CD4-positive, alpha-beta memory T cell (primary cell): ENCODE measurements at regions not wholly inside any gene's neighbourhood (a gene's known extent, or its start where the extent isn't known, plus 50 kb on each side); places are given as distances from the start of the nearest gene placed in this dataset.

Experiments
- CTCF ChIA-PET: fragments of 350-600 bp; sonication (Branson Sonifier 250); formaldehyde crosslinking; loops from one replicate; lab custom pipeline; 2021; ENCODE audit warnings: inconsistent platforms; ENCODE audit not compliant: partially characterized antibody; lab: Charles Lee
- POLR2A ChIA-PET: fragments of 350-600 bp; sonication (Branson Sonifier 250); formaldehyde crosslinking; loops from one replicate; lab custom pipeline; 2021; ENCODE audit not compliant: partially characterized antibody; lab: Charles Lee
- DNase-seq, 5 donors: peaks; one replicate each; pipeline versions ENCODE4 v3.0.0 to v3.0.0-alpha.2; 2020 to 2022; ENCODE audit warnings: mixed read lengths in 1 of 5
- H3K27ac ChIP-seq: one replicate; pipeline ENCODE4 v1.7.0; 2013; ENCODE audit warnings: low read depth, low read length
- H3K27me3 ChIP-seq: 2 replicates; pipeline ENCODE4 v1.7.0; 2013; ENCODE audit warnings: mild to moderate bottlenecking, low read length, moderate library complexity; ENCODE audit not compliant: insufficient read depth
- H3K36me3 ChIP-seq: 2 replicates; pipeline ENCODE4 v1.7.0; 2013; ENCODE audit warnings: mild to moderate bottlenecking, low read length, moderate library complexity; ENCODE audit not compliant: insufficient read depth
- H3K4me1 ChIP-seq: 2 replicates; pipeline ENCODE4 v1.7.0; 2013; ENCODE audit warnings: mild to moderate bottlenecking, low read length, moderate library complexity; ENCODE audit not compliant: insufficient read depth
- H3K4me3 ChIP-seq, 2 donors: one replicate each; pipeline ENCODE4 v1.7.0; 2013; ENCODE audit warnings: low read length in 2 of 2, mild to moderate bottlenecking in 1 of 2
- H3K9me3 ChIP-seq, 2 donors: one replicate each; pipeline ENCODE4 v1.7.0; 2013; ENCODE audit warnings: low read length in 2 of 2, control low read depth in 1 of 2; ENCODE audit not compliant: control insufficient read depth in 1 of 2
- H3K27ac Mint-ChIP-seq, 7 donors: one replicate each; pipeline ENCODE4 v1.8.0; 2020 to 2021; ENCODE audit warnings: mixed read lengths in 7 of 7, mild to moderate bottlenecking in 6 of 7, inconsistent platforms in 3 of 7, moderate library complexity in 3 of 7
- H3K27me3 Mint-ChIP-seq, 2 donors: one replicate each; pipeline ENCODE4 v1.8.0; 2020 to 2021; ENCODE audit warnings: mixed read lengths in 2 of 2
- H3K36me3 Mint-ChIP-seq, 2 donors: one replicate each; pipeline ENCODE4 v1.8.0; 2020 to 2021; ENCODE audit warnings: mixed read lengths in 2 of 2, inconsistent platforms in 1 of 2, mild to moderate bottlenecking in 1 of 2
- H3K4me1 Mint-ChIP-seq, 4 donors: one replicate each; pipeline ENCODE4 v1.8.0; 2020 to 2021; ENCODE audit warnings: mixed read lengths in 4 of 4, mild to moderate bottlenecking in 1 of 4
- H3K4me3 Mint-ChIP-seq, 8 donors: one replicate each; pipeline ENCODE4 v1.8.0; 2020 to 2021; ENCODE audit warnings: mixed read lengths in 8 of 8, mild to moderate bottlenecking in 7 of 8, moderate library complexity in 6 of 8, inconsistent platforms in 3 of 8
- H3K9me3 Mint-ChIP-seq, 8 donors: one replicate each; pipeline ENCODE4 v1.8.0; 2020 to 2021; ENCODE audit warnings: mixed read lengths in 8 of 8, mild to moderate bottlenecking in 5 of 8, inconsistent platforms in 3 of 8, moderate library complexity in 1 of 8
- intact Hi-C: fragments of 100-400 bp; cut with micrococcal nuclease; formaldehyde crosslinking; loops from one replicate; pipeline ENCODE4 v1.15.1; 2023

DNA sequence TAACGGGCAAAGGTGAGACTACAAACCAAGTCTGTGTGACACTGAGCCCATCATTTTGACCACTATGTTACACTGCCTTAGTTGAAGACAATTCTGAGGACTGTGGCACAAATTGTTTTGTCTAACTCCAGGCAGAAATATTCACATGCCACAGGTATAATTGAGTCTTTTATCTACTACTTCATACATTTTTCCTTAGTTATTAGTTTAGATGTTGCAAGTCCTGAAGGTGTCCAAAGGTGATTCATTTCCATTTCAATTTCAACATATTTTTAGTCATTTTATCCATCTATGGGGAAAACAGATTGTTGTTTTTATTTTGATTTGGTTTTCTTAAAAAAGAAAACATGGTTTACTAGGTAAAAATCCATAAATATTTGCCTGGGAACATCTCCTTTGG lies 341.7 kb upstream of the SMIM31 start:
- H3K27ac ChIP-seq, result no peak overlapping the region
- H3K36me3 ChIP-seq, result no peaks in the 10 kb centered on the region
- Mint-ChIP-seq H3K27ac (no peak overlapping the region), H3K9me3 (peaks cover 0 to 5% (median 0%) of the 10 kb centered on the region in 8 donors), H3K4me3 (no peak overlapping the region), H3K4me1 (no peaks in the 10 kb centered on the region), H3K36me3 (no peaks in the 10 kb centered on the region), H3K27me3 (peaks cover 0 to 2% of the 10 kb centered on the region in 2 donors)
- H3K27me3 ChIP-seq, result no peaks in the 10 kb centered on the region
- intact Hi-C loops, result no loop called here
- no peaks in the 10 kb centered on the region for H3K4me1 ChIP-seq
- ChIA-PET POLR2A (no interaction called here), CTCF (no interaction called here)
- H3K9me3 ChIP-seq, result no peaks in the 10 kb centered on the region
- H3K4me3 ChIP-seq, result no peak overlapping the region
- no peak for DNase-seq

DNA sequence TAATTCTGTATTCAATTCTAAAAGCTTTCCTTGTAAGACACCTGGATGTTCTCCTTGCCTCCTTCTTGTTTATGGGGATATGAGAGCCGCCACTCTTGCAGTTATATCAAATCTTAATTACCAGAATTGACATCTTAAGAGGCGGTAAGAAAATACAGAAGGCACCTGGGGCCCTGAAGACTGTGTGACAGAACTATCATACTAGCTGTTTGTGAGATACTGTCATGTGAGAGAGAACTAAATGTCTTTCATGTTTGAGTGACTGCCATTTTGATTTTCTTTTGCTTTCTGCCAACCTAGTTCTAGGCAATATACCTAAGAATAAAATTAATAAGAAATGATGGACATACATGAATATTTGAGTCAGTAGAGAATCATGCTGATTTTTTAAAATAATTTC lies 340.2 kb upstream of the SMIM31 start:
- Mint-ChIP-seq H3K36me3 (no peaks in the 10 kb centered on the region), H3K4me3 (no peak overlapping the region), H3K27me3 (peaks cover 0 to 2% of the 10 kb centered on the region in 2 donors), H3K27ac (no peak overlapping the region), H3K4me1 (no peaks in the 10 kb centered on the region), H3K9me3 (peaks cover 0 to 5% (median under 1%) of the 10 kb centered on the region in 8 donors)
- H3K9me3 ChIP-seq, result no peaks in the 10 kb centered on the region
- CTCF ChIA-PET, result no interaction called here
- no peaks in the 10 kb centered on the region for H3K4me1 ChIP-seq
- H3K36me3 ChIP-seq, result no peaks in the 10 kb centered on the region
- H3K27ac ChIP-seq, result no peak overlapping the region
- DNase-seq, result no peak
- POLR2A ChIA-PET, result no interaction called here
- no peak overlapping the region for H3K4me3 ChIP-seq
- intact Hi-C loops, result no loop called here
- H3K27me3 ChIP-seq, result no peaks in the 10 kb centered on the region

DNA sequence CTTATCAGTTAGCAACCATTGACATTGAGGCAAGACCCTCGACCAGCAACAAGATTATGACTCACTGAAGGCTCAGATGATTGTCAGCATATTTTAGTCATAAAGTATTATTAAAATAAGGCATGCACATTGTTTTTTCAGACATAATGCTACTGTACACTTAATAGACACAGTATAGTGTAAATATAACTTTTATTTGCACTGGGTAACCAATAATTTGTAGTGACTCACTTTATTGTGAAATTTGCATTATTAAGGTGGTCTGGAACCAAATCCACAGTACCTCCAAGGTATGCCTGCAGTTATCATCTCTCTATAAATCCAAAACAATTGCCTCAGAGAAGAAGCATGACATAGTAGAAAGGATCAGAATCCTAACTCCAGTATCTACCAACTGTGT lies 330.1 kb upstream of the SMIM31 start:
- no peaks in the 10 kb centered on the region for H3K36me3 Mint-ChIP-seq
- DNase-seq, result no peak
- intact Hi-C loops, result no loop called here

DNA sequence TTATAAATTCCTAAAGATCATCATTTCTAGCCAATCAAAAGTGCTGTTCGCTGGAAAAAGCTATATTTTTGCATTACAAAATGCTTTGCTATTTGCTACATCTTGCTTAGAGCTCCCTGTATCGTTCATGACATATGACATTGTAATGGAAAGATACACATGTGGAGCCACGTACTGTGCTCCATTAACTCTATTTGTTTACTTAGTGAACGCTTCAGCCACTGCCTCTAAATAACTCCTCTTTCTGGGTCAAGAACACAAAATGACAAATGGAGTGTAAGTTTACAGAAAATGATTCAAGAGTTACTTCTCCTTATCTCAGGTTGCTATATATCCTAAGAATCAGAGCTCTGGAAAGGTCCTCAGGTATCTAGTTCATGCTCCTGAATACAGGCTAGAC lies 329.1 kb upstream of the SMIM31 start:
- no peaks in the 10 kb centered on the region for H3K4me1 Mint-ChIP-seq
- H3K27ac Mint-ChIP-seq, result no peak overlapping the region
- no peaks in the 10 kb centered on the region for H3K27me3 Mint-ChIP-seq
- no peaks in the 10 kb centered on the region for H3K36me3 ChIP-seq
- no peaks in the 10 kb centered on the region for H3K36me3 Mint-ChIP-seq
- intact Hi-C loops, result no loop called here
- no peaks in the 10 kb centered on the region for H3K4me1 ChIP-seq
- ChIA-PET POLR2A (no interaction called here), CTCF (no interaction called here)
- no peaks in the 10 kb centered on the region for H3K9me3 ChIP-seq
- H3K4me3 Mint-ChIP-seq, result no peak overlapping the region
- no peaks in the 10 kb centered on the region for H3K27me3 ChIP-seq
- no peak for DNase-seq
- peaks cover 0 to 4% (median under 1%) of the 10 kb centered on the region in 8 donors for H3K9me3 Mint-ChIP-seq
- no peak overlapping the region for H3K4me3 ChIP-seq
- H3K27ac ChIP-seq, result no peak overlapping the region

More for the DNA sequence above, 330.1 kb upstream of the SMIM31 start:
- Mint-ChIP-seq H3K4me1 (no peaks in the 10 kb centered on the region), H3K27me3 (no peaks in the 10 kb centered on the region), H3K9me3 (peaks cover 0 to 4% (median under 1%) of the 10 kb centered on the region in 8 donors), H3K27ac (no peak overlapping the region), H3K4me3 (no peak overlapping the region)
- no peak overlapping the region for H3K27ac ChIP-seq
- POLR2A ChIA-PET, result no interaction called here
- no peaks in the 10 kb centered on the region for H3K4me1 ChIP-seq
- H3K4me3 ChIP-seq, result no peak overlapping the region
- CTCF ChIA-PET, result no interaction called here
- no peaks in the 10 kb centered on the region for H3K36me3 ChIP-seq
- no peaks in the 10 kb centered on the region for H3K27me3 ChIP-seq
- H3K9me3 ChIP-seq, result no peaks in the 10 kb centered on the region

DNA sequence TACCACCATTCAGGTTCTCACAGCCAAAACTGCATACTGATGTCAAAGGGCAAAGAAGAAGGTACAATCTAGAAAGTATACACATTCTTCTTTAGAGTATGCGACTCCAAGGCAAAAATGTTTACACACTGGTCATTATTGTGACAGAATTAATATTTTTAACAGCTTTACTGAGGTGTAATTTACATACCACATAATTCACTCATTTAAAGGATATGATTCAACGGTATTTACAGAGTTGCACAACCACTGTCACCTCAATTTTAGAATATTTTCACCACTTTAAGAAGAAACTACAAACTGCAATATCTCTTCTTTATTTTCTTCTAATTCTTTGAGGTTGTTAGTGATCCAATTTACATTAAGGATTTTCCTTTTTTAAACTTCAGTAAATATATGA lies 325.4 kb upstream of the SMIM31 start:
- no peaks in the 10 kb centered on the region for H3K36me3 ChIP-seq
- H3K27ac ChIP-seq, result no peak overlapping the region
- Mint-ChIP-seq H3K4me3 (no peak overlapping the region), H3K27ac (no peak overlapping the region), H3K9me3 (peaks cover 0 to 3% (median 0%) of the 10 kb centered on the region in 8 donors), H3K36me3 (no peaks in the 10 kb centered on the region), H3K27me3 (no peaks in the 10 kb centered on the region), H3K4me1 (no peaks in the 10 kb centered on the region)
- ChIA-PET POLR2A (no interaction called here), CTCF (no interaction called here)
- no peaks in the 10 kb centered on the region for H3K4me1 ChIP-seq
- H3K9me3 ChIP-seq, result no peaks in the 10 kb centered on the region
- no peaks in the 10 kb centered on the region for H3K27me3 ChIP-seq
- no peak for DNase-seq
- intact Hi-C loops, result no loop called here
- H3K4me3 ChIP-seq, result no peak overlapping the region

DNA sequence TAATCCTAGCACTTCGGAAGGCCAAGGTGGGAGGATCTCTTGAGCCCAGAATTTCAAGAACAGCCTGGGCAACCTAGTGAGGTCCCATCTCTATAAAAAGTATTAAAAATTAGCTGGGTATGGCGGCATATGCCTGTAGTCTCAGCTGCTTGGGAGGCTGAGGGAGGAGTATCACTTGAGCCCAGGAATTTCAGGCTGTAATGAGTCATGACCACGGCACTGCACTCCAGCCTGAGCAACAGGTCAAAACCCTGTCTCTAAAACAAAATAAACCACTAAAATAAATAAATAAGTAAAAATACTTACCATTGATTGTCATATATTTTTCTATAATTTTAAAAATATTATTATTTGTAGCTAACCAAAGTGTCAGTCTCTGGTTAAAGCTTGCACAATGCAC lies 315.6 kb upstream of the SMIM31 start:
- H3K27ac ChIP-seq, result no peak overlapping the region
- CTCF ChIA-PET, result no interaction called here
- no peaks in the 10 kb centered on the region for H3K9me3 ChIP-seq
- no peak for DNase-seq
- H3K27me3 Mint-ChIP-seq, result no peaks in the 10 kb centered on the region
- intact Hi-C loops, result no loop called here
- no peaks in the 10 kb centered on the region for H3K27me3 ChIP-seq
- no peak overlapping the region for H3K27ac Mint-ChIP-seq
- no peaks in the 10 kb centered on the region for H3K36me3 ChIP-seq
- no peaks in the 10 kb centered on the region for H3K36me3 Mint-ChIP-seq
- H3K9me3 Mint-ChIP-seq, result no peaks in the 10 kb centered on the region
- H3K4me3 ChIP-seq, result no peak overlapping the region
- no peaks in the 10 kb centered on the region for H3K4me1 ChIP-seq
- H3K4me3 Mint-ChIP-seq, result no peak overlapping the region
- POLR2A ChIA-PET, result no interaction called here
- H3K4me1 Mint-ChIP-seq, result no peaks in the 10 kb centered on the region

DNA sequence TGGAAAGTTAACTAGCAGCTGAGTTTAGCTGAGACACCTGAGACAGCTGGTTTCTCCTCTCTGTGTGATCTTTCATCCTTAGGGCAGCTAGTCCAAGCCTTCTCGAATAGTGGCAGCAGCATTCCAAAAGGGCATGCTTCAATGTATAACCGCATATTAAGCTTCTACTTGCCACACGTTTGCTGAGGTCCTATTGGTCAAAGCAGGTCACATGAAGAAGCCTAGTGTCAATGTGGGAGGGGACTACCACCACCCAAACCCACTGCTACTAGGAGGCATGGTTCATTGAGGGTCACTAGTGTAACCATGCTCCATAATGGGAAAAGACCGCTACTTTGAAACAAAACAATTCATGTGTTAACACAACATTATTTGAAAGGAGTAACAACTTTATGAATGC lies 314.9 kb upstream of the SMIM31 start:
- no peak overlapping the region for H3K4me3 Mint-ChIP-seq
- ChIA-PET CTCF (no interaction called here), POLR2A (no interaction called here)
- H3K9me3 ChIP-seq, result no peaks in the 10 kb centered on the region
- H3K27me3 Mint-ChIP-seq, result no peaks in the 10 kb centered on the region
- no peaks in the 10 kb centered on the region for H3K36me3 Mint-ChIP-seq
- no peaks in the 10 kb centered on the region for H3K4me1 Mint-ChIP-seq
- no peak overlapping the region for H3K27ac ChIP-seq
- intact Hi-C loops, result no loop called here
- no peaks in the 10 kb centered on the region for H3K9me3 Mint-ChIP-seq
- no peak for DNase-seq
- H3K4me1 ChIP-seq, result no peaks in the 10 kb centered on the region
- no peaks in the 10 kb centered on the region for H3K36me3 ChIP-seq
- H3K4me3 ChIP-seq, result no peak overlapping the region
- no peak overlapping the region for H3K27ac Mint-ChIP-seq
- no peaks in the 10 kb centered on the region for H3K27me3 ChIP-seq

DNA sequence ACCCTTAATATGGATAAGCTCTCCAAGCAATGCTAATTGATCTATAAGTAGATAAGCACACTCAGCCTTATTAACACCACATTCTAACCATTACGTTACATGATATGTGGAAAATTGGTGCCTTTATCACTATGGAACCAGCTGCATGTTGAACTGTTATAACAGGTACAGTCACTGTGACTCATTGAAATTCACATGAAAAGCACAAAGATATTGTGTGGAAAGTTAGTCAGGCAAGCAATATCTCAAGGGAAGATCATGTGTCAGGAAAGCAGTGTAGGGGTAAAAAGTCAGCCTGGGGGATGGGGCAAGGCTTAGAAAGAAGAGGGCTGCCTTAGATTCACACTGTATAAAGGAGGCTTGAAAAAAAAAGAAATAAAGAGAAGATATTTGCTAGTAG lies 313.7 kb upstream of the SMIM31 start:
- H3K4me3 Mint-ChIP-seq, result no peak overlapping the region
- POLR2A ChIA-PET, result no interaction called here
- H3K36me3 ChIP-seq, result no peaks in the 10 kb centered on the region
- H3K4me1 ChIP-seq, result no peaks in the 10 kb centered on the region
- no peak overlapping the region for H3K27ac Mint-ChIP-seq
- H3K4me1 Mint-ChIP-seq, result no peaks in the 10 kb centered on the region
- H3K27ac ChIP-seq, result no peak overlapping the region
- no peaks in the 10 kb centered on the region for H3K9me3 ChIP-seq
- no peaks in the 10 kb centered on the region for H3K27me3 ChIP-seq
- CTCF ChIA-PET, result no interaction called here
- DNase-seq, result no peak
- H3K27me3 Mint-ChIP-seq, result no peaks in the 10 kb centered on the region
- H3K36me3 Mint-ChIP-seq, result no peaks in the 10 kb centered on the region
- H3K4me3 ChIP-seq, result no peak overlapping the region
- no peaks in the 10 kb centered on the region for H3K9me3 Mint-ChIP-seq
- intact Hi-C loops, result no loop called here
